Neural cell (in vitro differentiated cells): ENCODE measurements at regions not wholly inside any gene's neighbourhood (a gene's known extent, or its start where the extent isn't known, plus 50 kb on each side); places are given as distances from the start of the nearest gene placed in this dataset.

Source experiments
- H2AFZ ChIP-seq: fragments of 200-600, 300-800 bp; sonication (generic), shearing (Covaris generic); 2 replicates; pipeline ENCODE4 v1.6.0; 2014; ENCODE audit warnings: low read depth, mild to moderate bottlenecking, antibody characterized with exemption, low read length, moderate library complexity
- H3F3A ChIP-seq: fragments of 200-600 bp; shearing (Covaris generic); 2 replicates; pipeline ENCODE4 v1.6.1; 2016; ENCODE audit warnings: mild to moderate bottlenecking, moderate library complexity, mixed read lengths, antibody characterized with exemption, low read length; ENCODE audit not compliant: insufficient read depth, poor library complexity, severe bottlenecking
- H3K27ac ChIP-seq: fragments of 200-600, 300-800 bp; sonication (generic), shearing (Covaris generic); 2 replicates; pipeline ENCODE4 v1.5.1; 2014; ENCODE audit warnings: mild to moderate bottlenecking, low read length, moderate library complexity
- H3K27me3 ChIP-seq: fragments of 300-800, 200-600 bp; sonication (generic), shearing (Covaris generic); 2 replicates; pipeline ENCODE4 v1.6.0; 2014; ENCODE audit warnings: mild to moderate bottlenecking, low read depth, low read length, moderate library complexity; ENCODE audit not compliant: insufficient read depth
- H3K36me3 ChIP-seq: fragments of 300-800, 200-600 bp; sonication (generic), shearing (Covaris generic); 2 replicates; pipeline ENCODE4 v1.5.1; 2014; ENCODE audit warnings: mild to moderate bottlenecking, antibody characterized with exemption, low read length, moderate library complexity; ENCODE audit not compliant: insufficient read depth
- H3K4me2 ChIP-seq: fragments of 300-800, 200-600 bp; sonication (generic), shearing (Covaris generic); 2 replicates; pipeline ENCODE4 v1.6.0; 2014; ENCODE audit warnings: mild to moderate bottlenecking, low read length
- H3K4me3 ChIP-seq: fragments of 300-800, 200-600 bp; sonication (generic), shearing (Covaris generic); 2 replicates; pipeline ENCODE4 v1.5.1; 2014; ENCODE audit warnings: mild to moderate bottlenecking, low read length, moderate library complexity
- H3K79me2 ChIP-seq: fragments of 200-600 bp; shearing (Covaris generic); replicated peaks from 2 replicates; pipeline ENCODE4 v1.6.0; 2014; ENCODE audit warnings: mild to moderate bottlenecking, low read length, moderate library complexity; ENCODE audit not compliant: insufficient read depth
- H3K9ac ChIP-seq: fragments of 300-800, 200-600 bp; sonication (generic), shearing (Covaris generic); 2 replicates; pipeline ENCODE4 v1.6.1; 2016; ENCODE audit warnings: mild to moderate bottlenecking, low read length, mixed read lengths
- H3K9me2 ChIP-seq: fragments of 200-600 bp; shearing (Covaris generic); 2 replicates; pipeline ENCODE4 v1.6.1; 2016; ENCODE audit warnings: mild to moderate bottlenecking, low read length, mixed read lengths; ENCODE audit not compliant: insufficient read depth
- H3K9me3 ChIP-seq: fragments of 200-600, 300-800 bp; sonication (generic), shearing (Covaris generic); 2 replicates; pipeline ENCODE4 v1.6.1; 2016; ENCODE audit warnings: mild to moderate bottlenecking, mixed run types, low read length, moderate library complexity, mixed read lengths
- H4K20me1 ChIP-seq: fragments of 200-600 bp; shearing (Covaris generic); 2 replicates; pipeline ENCODE4 v1.6.1; 2016; ENCODE audit warnings: mild to moderate bottlenecking, mixed run types; ENCODE audit not compliant: insufficient read depth
- EP300 ChIP-seq: fragments of 450-650 bp; conservative IDR thresholded peaks from 2 replicates; pipeline ENCODE4 v1.6.1; 2014; ENCODE audit warnings: antibody characterized with exemption, mild to moderate bottlenecking, moderate library complexity; ENCODE audit not compliant: poor library complexity, severe bottlenecking
- EZH2 ChIP-seq: fragments of 200-600, 300-800 bp; shearing (Covaris generic), sonication (generic); IDR thresholded peaks from 2 replicates; pipeline ENCODE4 v1.6.1; 2014; ENCODE audit warnings: antibody characterized with exemption, low read length, borderline replicate concordance, mild to moderate bottlenecking; ENCODE audit not compliant: insufficient read depth, poor library complexity, severe bottlenecking
- MXI1 ChIP-seq: fragments of 450-650 bp; conservative IDR thresholded peaks from 2 replicates; pipeline ENCODE4 v1.6.1; 2014; ENCODE audit warnings: antibody characterized with exemption, mild to moderate bottlenecking; ENCODE audit not compliant: poor library complexity, severe bottlenecking
- POLR2AphosphoS5 ChIP-seq: IDR thresholded peaks from 2 replicates; pipeline ENCODE4 v1.6.1; 2012
- RAD21 ChIP-seq: fragments of 450-650 bp; conservative IDR thresholded peaks from 2 replicates; pipeline ENCODE4 v1.6.1; 2014; ENCODE audit warnings: antibody characterized with exemption, mild to moderate bottlenecking, moderate library complexity
- SMC3 ChIP-seq: fragments of 450-650 bp; conservative IDR thresholded peaks from 2 replicates; pipeline ENCODE4 v1.6.1; 2014; ENCODE audit warnings: antibody characterized with exemption, mild to moderate bottlenecking, moderate library complexity; ENCODE audit not compliant: poor library complexity
- TAF1 ChIP-seq: IDR thresholded peaks from 2 replicates; pipeline ENCODE4 v1.6.1; 2012; ENCODE audit warnings: low read depth
- TF ChIP-seq, protein P1 (sequence below): fragments of 450-650 bp; IDR thresholded peaks from 2 replicates; pipeline ENCODE4 v1.5.1; 2014; ENCODE audit warnings: antibody characterized with exemption, mild to moderate bottlenecking, moderate library complexity; ENCODE audit not compliant: poor library complexity, severe bottlenecking
- TF ChIP-seq, protein P2 (sequence below): IDR thresholded peaks from 2 replicates; pipeline ENCODE4 v1.6.1; 2012; ENCODE audit warnings: borderline replicate concordance

DNA sequence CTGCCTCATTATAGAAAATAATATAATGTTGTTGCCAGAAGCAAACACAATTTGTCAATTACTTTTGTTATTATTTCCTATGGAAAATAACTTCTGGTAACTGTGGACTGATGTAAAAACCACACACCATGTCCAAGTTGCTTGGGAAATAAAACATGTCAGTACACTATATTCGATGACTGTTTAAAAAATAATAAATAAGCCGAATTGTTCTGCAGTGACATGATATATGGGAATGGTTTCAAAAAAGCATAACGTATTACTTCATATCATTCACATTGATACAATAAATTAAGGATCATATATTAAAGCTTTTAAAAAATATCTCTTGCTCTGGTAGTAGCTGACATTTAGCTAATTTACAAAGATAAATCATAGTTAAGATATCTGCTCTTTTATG is 2062.1 kb downstream of the PCDH9 start:
- H4K20me1 ChIP-seq: no peaks in the 10 kb centered on the region
- H3K27ac ChIP-seq: no peak overlapping the region
- H3F3A ChIP-seq: no peaks in the 10 kb centered on the region
- no peaks in the 10 kb centered on the region for H3K27me3 ChIP-seq
- no peak overlapping the region for H3K4me3 ChIP-seq
- H3K36me3 ChIP-seq: no peaks in the 10 kb centered on the region
- H3K9me3 ChIP-seq: no peaks in the 10 kb centered on the region
- H3K9me2 ChIP-seq: no peaks in the 10 kb centered on the region
- no peak overlapping the region for H3K9ac ChIP-seq
- no peak for TF ChIP-seq EZH2
- TF ChIP-seq SMC3: no peak
- no peak for TF ChIP-seq POLR2AphosphoS5
- no peak for TF ChIP-seq MXI1
- TF ChIP-seq RAD21: no peak
- TF ChIP-seq, protein P1, sequence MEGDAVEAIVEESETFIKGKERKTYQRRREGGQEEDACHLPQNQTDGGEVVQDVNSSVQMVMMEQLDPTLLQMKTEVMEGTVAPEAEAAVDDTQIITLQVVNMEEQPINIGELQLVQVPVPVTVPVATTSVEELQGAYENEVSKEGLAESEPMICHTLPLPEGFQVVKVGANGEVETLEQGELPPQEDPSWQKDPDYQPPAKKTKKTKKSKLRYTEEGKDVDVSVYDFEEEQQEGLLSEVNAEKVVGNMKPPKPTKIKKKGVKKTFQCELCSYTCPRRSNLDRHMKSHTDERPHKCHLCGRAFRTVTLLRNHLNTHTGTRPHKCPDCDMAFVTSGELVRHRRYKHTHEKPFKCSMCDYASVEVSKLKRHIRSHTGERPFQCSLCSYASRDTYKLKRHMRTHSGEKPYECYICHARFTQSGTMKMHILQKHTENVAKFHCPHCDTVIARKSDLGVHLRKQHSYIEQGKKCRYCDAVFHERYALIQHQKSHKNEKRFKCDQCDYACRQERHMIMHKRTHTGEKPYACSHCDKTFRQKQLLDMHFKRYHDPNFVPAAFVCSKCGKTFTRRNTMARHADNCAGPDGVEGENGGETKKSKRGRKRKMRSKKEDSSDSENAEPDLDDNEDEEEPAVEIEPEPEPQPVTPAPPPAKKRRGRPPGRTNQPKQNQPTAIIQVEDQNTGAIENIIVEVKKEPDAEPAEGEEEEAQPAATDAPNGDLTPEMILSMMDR: no peak
- TF ChIP-seq, protein P2, sequence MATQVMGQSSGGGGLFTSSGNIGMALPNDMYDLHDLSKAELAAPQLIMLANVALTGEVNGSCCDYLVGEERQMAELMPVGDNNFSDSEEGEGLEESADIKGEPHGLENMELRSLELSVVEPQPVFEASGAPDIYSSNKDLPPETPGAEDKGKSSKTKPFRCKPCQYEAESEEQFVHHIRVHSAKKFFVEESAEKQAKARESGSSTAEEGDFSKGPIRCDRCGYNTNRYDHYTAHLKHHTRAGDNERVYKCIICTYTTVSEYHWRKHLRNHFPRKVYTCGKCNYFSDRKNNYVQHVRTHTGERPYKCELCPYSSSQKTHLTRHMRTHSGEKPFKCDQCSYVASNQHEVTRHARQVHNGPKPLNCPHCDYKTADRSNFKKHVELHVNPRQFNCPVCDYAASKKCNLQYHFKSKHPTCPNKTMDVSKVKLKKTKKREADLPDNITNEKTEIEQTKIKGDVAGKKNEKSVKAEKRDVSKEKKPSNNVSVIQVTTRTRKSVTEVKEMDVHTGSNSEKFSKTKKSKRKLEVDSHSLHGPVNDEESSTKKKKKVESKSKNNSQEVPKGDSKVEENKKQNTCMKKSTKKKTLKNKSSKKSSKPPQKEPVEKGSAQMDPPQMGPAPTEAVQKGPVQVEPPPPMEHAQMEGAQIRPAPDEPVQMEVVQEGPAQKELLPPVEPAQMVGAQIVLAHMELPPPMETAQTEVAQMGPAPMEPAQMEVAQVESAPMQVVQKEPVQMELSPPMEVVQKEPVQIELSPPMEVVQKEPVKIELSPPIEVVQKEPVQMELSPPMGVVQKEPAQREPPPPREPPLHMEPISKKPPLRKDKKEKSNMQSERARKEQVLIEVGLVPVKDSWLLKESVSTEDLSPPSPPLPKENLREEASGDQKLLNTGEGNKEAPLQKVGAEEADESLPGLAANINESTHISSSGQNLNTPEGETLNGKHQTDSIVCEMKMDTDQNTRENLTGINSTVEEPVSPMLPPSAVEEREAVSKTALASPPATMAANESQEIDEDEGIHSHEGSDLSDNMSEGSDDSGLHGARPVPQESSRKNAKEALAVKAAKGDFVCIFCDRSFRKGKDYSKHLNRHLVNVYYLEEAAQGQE: no peak
- H2AFZ ChIP-seq: no peak overlapping the region
- no peak overlapping the region for H3K4me2 ChIP-seq
- no peaks in the 10 kb centered on the region for H3K79me2 ChIP-seq

DNA sequence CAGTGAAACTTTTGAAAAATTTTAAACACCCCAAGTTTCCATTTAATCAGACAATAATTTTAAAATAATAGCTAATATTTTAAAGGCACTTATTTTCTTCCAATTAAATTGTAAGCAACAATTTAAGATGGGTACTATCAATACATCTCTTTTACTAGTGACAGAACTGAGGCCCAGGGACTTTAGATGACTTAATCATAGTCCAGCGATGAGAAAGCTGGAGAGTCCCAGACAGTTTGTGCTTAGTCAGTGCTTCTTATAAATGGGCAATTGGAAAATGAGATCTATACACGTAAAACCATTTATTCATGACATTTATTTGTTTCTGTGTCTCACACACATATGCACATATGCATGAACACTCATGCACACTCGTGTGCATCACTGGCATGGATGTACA is 2063.5 kb downstream of the PCDH9 start:
- Histone ChIP-seq H3K79me2 (no peaks in the 10 kb centered on the region), H3K36me3 (no peaks in the 10 kb centered on the region), H3F3A (no peaks in the 10 kb centered on the region), H3K9ac (no peak overlapping the region), H3K4me3 (no peak overlapping the region), H3K27ac (no peak overlapping the region), H3K27me3 (no peaks in the 10 kb centered on the region), H3K9me2 (no peaks in the 10 kb centered on the region), H4K20me1 (no peaks in the 10 kb centered on the region), H2AFZ (no peak overlapping the region), H3K4me2 (no peak overlapping the region), H3K9me3 (no peaks in the 10 kb centered on the region)
- TF ChIP-seq POLR2AphosphoS5 (no peak), RAD21 (no peak), TAF1 (no peak), EZH2 (no peak), EP300 (no peak), SMC3 (no peak), MXI1 (no peak)
- TF ChIP-seq, protein P2: no peak
- TF ChIP-seq, protein P1: no peak
